GM12873 (cell line): ENCODE measurements at regions not wholly inside any gene's neighbourhood (a gene's known extent, or its start where the extent isn't known, plus 50 kb on each side); places are given as distances from the start of the nearest gene placed in this dataset.

Experiments
- CTCF ChIP-seq: IDR thresholded peaks from 2 replicates; pipeline ENCODE4 v1.5.1; 2012; ENCODE audit warnings: low read depth, mild to moderate bottlenecking, moderate library complexity, low read length, control low read depth; ENCODE audit not compliant: insufficient read depth; ENCODE audit errors: missing control alignments

GRCh38 chr16:63981639-63982038, 1140.2 kb downstream of the CDH11 start:
- no peak for TF ChIP-seq CTCF

- TF ChIP-seq CTCF, result no peak
These were observed 1141.1 kb downstream of the CDH11 start for GRCh38 chr16:63980763-63981162.

GRCh38 chr16:63978240-63978639, 1143.6 kb downstream of the CDH11 start:
- TF ChIP-seq CTCF, result no peak

- no peak for TF ChIP-seq CTCF
These were observed 1145.5 kb downstream of the CDH11 start for GRCh38 chr16:63976345-63976744.

- TF ChIP-seq CTCF, result no peak
These were observed 1146.2 kb downstream of the CDH11 start for GRCh38 chr16:63975669-63976068.

GRCh38 chr16:63967966-63968365, 1153.9 kb downstream of the CDH11 start:
- no peak for TF ChIP-seq CTCF

GRCh38 chr16:63960321-63960720, 1161.5 kb downstream of the CDH11 start:
- no peak for TF ChIP-seq CTCF

- TF ChIP-seq CTCF, result no peak
These were observed 1174.8 kb downstream of the CDH11 start for GRCh38 chr16:63947022-63947421.
